OCI-LY1 (cell line): ENCODE measurements at regions not wholly inside any gene's neighbourhood (a gene's known extent, or its start where the extent isn't known, plus 50 kb on each side); places are given as distances from the start of the nearest gene placed in this dataset.

ENCODE experiments used
- H2AFZ ChIP-seq: fragments of 200-600 bp; sonication (generic), shearing (Covaris generic); 2 replicates; pipeline ENCODE4 v1.6.0; 2014; ENCODE audit warnings: antibody characterized with exemption, mild to moderate bottlenecking, low read length
- H3F3A ChIP-seq: fragments of 200-600 bp; sonication (generic), shearing (Covaris generic); 2 replicates; pipeline ENCODE4 v1.6.0; 2014; ENCODE audit warnings: mild to moderate bottlenecking, antibody characterized with exemption, low read length, moderate library complexity; ENCODE audit not compliant: insufficient read depth
- H3K27ac ChIP-seq: fragments of 200-600 bp; sonication (generic); 2 replicates; pipeline ENCODE4 v1.5.1; 2014; ENCODE audit warnings: low read length, mixed run types, mild to moderate bottlenecking, low read depth; ENCODE audit not compliant: poor library complexity, severe bottlenecking
- H3K27me3 ChIP-seq: fragments of 200-600 bp; sonication (generic); 2 replicates; pipeline ENCODE4 v1.6.0; 2014; ENCODE audit warnings: antibody characterized with exemption, mild to moderate bottlenecking, low read length, moderate library complexity; ENCODE audit not compliant: insufficient read depth
- H3K36me3 ChIP-seq: fragments of 200-600 bp; sonication (generic); 2 replicates; pipeline ENCODE4 v1.6.1; 2014; ENCODE audit warnings: mild to moderate bottlenecking, antibody characterized with exemption, low read length, moderate library complexity, mixed read lengths; ENCODE audit not compliant: insufficient read depth
- H3K4me1 ChIP-seq: fragments of 200-600 bp; sonication (generic); 2 replicates; pipeline ENCODE4 v1.5.1; 2014; ENCODE audit warnings: mild to moderate bottlenecking, low read length, moderate library complexity; ENCODE audit not compliant: insufficient read depth, severe bottlenecking
- H3K4me2 ChIP-seq: fragments of 200-600 bp; sonication (generic), shearing (Covaris generic); 2 replicates; pipeline ENCODE4 v1.6.1; 2014; ENCODE audit warnings: low read length
- H3K4me3 ChIP-seq: fragments of 200-600 bp; sonication (generic); 2 replicates; pipeline ENCODE4 v1.5.1; 2014; ENCODE audit warnings: low read length, low read depth, mild to moderate bottlenecking, mixed read lengths; ENCODE audit not compliant: poor library complexity, severe bottlenecking
- H3K79me2 ChIP-seq: fragments of 200-600 bp; shearing (Covaris generic); 2 replicates; pipeline ENCODE4 v1.6.1; 2016; ENCODE audit warnings: mixed run types, low read length, mixed read lengths; ENCODE audit not compliant: insufficient read depth
- H3K9ac ChIP-seq: fragments of 200-600 bp; sonication (generic), shearing (Covaris generic); 2 replicates; pipeline ENCODE4 v1.6.1; 2014; ENCODE audit warnings: mild to moderate bottlenecking, low read length, mixed read lengths
- H3K9me2 ChIP-seq: fragments of 200-600 bp; sonication (generic), shearing (Covaris generic); 2 replicates; pipeline ENCODE4 v1.6.1; 2014; ENCODE audit warnings: low read depth, mild to moderate bottlenecking, low read length, mixed read lengths
- H3K9me3 ChIP-seq: fragments of 200-600 bp; shearing (Covaris generic); 2 replicates; pipeline ENCODE4 v1.6.1; 2014; ENCODE audit warnings: low read length, mixed read lengths
- H4K20me1 ChIP-seq: fragments of 200-600 bp; sonication (generic), shearing (Covaris generic); 2 replicates; pipeline ENCODE4 v1.6.0; 2016; ENCODE audit warnings: mild to moderate bottlenecking, low read length; ENCODE audit not compliant: insufficient read depth
- EZH2 ChIP-seq: fragments of 200-600 bp; sonication (generic), shearing (Covaris generic); IDR thresholded peaks from 2 replicates; pipeline ENCODE4 v1.8.0; 2017; ENCODE audit warnings: borderline replicate concordance, mixed run types, mild to moderate bottlenecking, antibody characterized with exemption, low read length, moderate library complexity, mixed read lengths
- TF ChIP-seq, protein P1 (sequence below): fragments of 200-600 bp; sonication (generic), shearing (Covaris generic); IDR thresholded peaks from 2 replicates; pipeline ENCODE4 v1.5.1; 2017; ENCODE audit warnings: mild to moderate bottlenecking, antibody characterized with exemption, low read length, moderate library complexity, mixed read lengths

DNA sequence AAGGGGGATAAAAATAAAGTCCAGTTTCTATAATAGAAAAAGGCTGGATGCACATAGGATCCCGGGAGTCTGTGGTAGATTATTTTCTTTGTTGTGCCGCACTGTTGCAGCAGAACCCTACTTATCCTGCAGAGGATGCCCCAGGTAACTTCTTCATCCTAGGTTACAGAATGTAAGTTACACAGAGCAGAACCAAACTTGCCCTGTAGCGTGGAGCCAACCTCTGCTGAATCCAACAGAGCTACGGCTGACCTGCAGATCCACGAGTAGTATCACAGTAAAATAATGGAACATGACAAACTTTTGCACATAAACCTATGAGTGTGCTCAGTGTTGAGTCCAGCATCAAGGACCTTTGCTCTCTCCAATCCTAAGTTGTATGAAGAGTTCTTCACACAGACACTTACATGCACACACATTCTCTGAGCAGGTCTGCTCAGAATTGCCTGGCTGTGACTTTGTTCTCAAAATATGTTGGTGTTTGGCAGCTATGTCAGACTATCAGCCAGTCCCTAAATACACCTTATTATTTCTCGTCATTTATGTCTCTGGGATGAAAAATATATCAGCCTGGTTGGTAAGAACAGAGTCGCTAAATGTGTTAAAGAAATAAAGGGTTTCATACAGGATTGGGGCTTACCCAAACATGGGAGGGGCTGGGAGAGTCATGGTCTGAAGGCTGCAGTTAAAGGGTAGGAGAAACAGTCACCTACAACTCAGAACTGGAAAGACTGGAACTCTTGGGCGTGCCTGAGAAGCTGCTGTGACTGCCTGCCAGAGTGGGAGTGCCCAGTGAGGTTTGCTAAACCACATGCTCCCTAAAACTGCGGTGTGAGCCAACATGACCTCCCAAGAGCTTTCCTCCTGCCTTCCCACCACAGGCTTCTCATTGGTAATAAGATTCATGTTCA is 165.1 kb upstream of the SLC24A3 start:
- H4K20me1 ChIP-seq, result no peaks in the 10 kb centered on the region
- H2AFZ ChIP-seq, result no peak overlapping the region
- TF ChIP-seq EZH2, result no peak
- TF ChIP-seq, protein P1, sequence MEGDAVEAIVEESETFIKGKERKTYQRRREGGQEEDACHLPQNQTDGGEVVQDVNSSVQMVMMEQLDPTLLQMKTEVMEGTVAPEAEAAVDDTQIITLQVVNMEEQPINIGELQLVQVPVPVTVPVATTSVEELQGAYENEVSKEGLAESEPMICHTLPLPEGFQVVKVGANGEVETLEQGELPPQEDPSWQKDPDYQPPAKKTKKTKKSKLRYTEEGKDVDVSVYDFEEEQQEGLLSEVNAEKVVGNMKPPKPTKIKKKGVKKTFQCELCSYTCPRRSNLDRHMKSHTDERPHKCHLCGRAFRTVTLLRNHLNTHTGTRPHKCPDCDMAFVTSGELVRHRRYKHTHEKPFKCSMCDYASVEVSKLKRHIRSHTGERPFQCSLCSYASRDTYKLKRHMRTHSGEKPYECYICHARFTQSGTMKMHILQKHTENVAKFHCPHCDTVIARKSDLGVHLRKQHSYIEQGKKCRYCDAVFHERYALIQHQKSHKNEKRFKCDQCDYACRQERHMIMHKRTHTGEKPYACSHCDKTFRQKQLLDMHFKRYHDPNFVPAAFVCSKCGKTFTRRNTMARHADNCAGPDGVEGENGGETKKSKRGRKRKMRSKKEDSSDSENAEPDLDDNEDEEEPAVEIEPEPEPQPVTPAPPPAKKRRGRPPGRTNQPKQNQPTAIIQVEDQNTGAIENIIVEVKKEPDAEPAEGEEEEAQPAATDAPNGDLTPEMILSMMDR, result no peak
- H3K4me3 ChIP-seq, result no peak overlapping the region
- H3K4me1 ChIP-seq, result no peaks in the 10 kb centered on the region
- H3K27me3 ChIP-seq, result no peaks in the 10 kb centered on the region
- H3K36me3 ChIP-seq, result no peaks in the 10 kb centered on the region
- no peaks in the 10 kb centered on the region for H3F3A ChIP-seq
- no peaks in the 10 kb centered on the region for H3K9me2 ChIP-seq
- H3K79me2 ChIP-seq, result no peaks in the 10 kb centered on the region
- H3K27ac ChIP-seq, result no peak overlapping the region
- H3K4me2 ChIP-seq, result no peak overlapping the region
- no peaks in the 10 kb centered on the region for H3K9me3 ChIP-seq
- H3K9ac ChIP-seq, result no peak overlapping the region

DNA sequence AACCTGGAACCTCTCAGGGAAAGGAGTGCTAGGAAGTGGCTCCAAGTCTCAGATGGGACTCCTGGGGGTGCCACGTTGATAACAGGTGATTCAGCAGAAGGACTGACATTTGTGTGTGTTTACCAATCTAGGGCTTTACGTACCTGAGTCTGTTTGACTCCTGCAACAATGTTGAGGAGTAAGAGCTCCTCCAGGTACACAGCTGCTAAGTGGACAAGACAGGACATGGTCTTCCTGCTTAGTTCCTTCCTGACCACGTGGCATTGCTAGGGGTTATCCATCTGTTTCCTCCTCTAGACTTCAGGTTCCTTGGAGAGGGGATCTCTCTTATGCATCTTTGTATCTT is 164.5 kb upstream of the SLC24A3 start:
- no peaks in the 10 kb centered on the region for H3K4me1 ChIP-seq
- no peak for TF ChIP-seq EZH2
- TF ChIP-seq, protein P1, result no peak
- no peaks in the 10 kb centered on the region for H4K20me1 ChIP-seq
- no peak overlapping the region for H2AFZ ChIP-seq
- H3K9ac ChIP-seq, result no peak overlapping the region
- H3F3A ChIP-seq, result no peaks in the 10 kb centered on the region
- no peak overlapping the region for H3K27ac ChIP-seq
- H3K36me3 ChIP-seq, result no peaks in the 10 kb centered on the region
- H3K4me3 ChIP-seq, result no peak overlapping the region
- no peaks in the 10 kb centered on the region for H3K79me2 ChIP-seq
- H3K9me3 ChIP-seq, result no peaks in the 10 kb centered on the region
- H3K4me2 ChIP-seq, result no peak overlapping the region
- no peaks in the 10 kb centered on the region for H3K9me2 ChIP-seq
- H3K27me3 ChIP-seq, result no peaks in the 10 kb centered on the region

DNA sequence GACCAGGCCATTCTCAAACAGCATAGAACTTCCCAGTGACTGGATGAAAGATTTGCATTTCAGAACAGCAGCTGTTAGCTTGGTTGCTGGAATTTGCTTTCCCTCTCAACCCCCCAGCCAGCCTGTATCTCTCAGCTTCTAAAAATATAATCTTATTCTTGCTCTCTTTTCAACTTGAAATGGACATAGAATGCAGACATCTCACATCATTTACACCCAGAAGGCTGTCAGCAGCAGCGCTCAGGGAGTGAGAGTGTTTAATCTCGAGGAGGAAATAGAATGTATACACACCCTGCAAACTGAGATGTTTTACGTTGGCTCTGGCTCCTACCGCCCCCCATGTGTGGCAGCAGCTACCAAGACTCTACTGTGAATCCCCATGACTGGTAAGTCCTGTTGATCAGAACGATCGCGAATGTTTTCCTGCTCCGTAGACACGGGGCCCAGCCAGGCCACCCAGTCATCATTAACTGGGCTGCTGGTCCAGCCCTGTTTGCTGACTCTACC is 163.4 kb upstream of the SLC24A3 start:
- no peak overlapping the region for H3K27ac ChIP-seq
- H3K9me3 ChIP-seq, result no peaks in the 10 kb centered on the region
- H3K9ac ChIP-seq, result no peak overlapping the region
- no peaks in the 10 kb centered on the region for H4K20me1 ChIP-seq
- no peak overlapping the region for H3K4me2 ChIP-seq
- H3K9me2 ChIP-seq, result no peaks in the 10 kb centered on the region
- no peaks in the 10 kb centered on the region for H3K36me3 ChIP-seq
- no peak overlapping the region for H3K4me3 ChIP-seq
- TF ChIP-seq EZH2, result no peak
- TF ChIP-seq, protein P1, result no peak
- H3F3A ChIP-seq, result no peaks in the 10 kb centered on the region
- no peaks in the 10 kb centered on the region for H3K27me3 ChIP-seq
- no peak overlapping the region for H2AFZ ChIP-seq
- H3K79me2 ChIP-seq, result no peaks in the 10 kb centered on the region
- H3K4me1 ChIP-seq, result no peaks in the 10 kb centered on the region
